DND-41 (cell line): ENCODE measurements at regions not wholly inside any gene's neighbourhood (a gene's known extent, or its start where the extent isn't known, plus 50 kb on each side); places are given as distances from the start of the nearest gene placed in this dataset.

Experiments
- CTCF ChIP-seq: IDR thresholded peaks from 2 replicates; pipeline ENCODE4 v1.5.1; 2012; ENCODE audit warnings: borderline replicate concordance, low read length, moderate library complexity, mild to moderate bottlenecking; ENCODE audit not compliant: poor library complexity, severe bottlenecking; ENCODE audit errors: extremely low read depth
- EZH2 ChIP-seq: IDR thresholded peaks from 3 replicates; pipeline ENCODE4 v1.6.1; 2012; ENCODE audit warnings: borderline replicate concordance, low read depth, mild to moderate bottlenecking, moderate library complexity, low read length, inconsistent platforms; ENCODE audit not compliant: severe bottlenecking

GRCh38 chr5:133814152-133814551, 154.3 kb downstream of the C5orf15 start:
- no peak for TF ChIP-seq CTCF
- TF ChIP-seq EZH2, result no peak
